GM12892 (cell line): ENCODE measurements at regions not wholly inside any gene's neighbourhood (a gene's known extent, or its start where the extent isn't known, plus 50 kb on each side); places are given as distances from the start of the nearest gene placed in this dataset.

Experiments
- POLR2A ChIP-seq: IDR thresholded peaks from 2 replicates; pipeline ENCODE4 v1.6.1; 2011; ENCODE audit warnings: low read depth, low read length, control low read depth
- POLR2AphosphoS5 ChIP-seq: IDR thresholded peaks from 2 replicates; pipeline ENCODE4 v1.6.1; 2011; ENCODE audit warnings: low read depth, low read length, control low read depth
- TAF1 ChIP-seq: IDR thresholded peaks from 2 replicates; pipeline ENCODE4 v1.6.1; 2011; ENCODE audit warnings: low read depth, mild to moderate bottlenecking, control low read depth, low read length, borderline replicate concordance

DNA sequence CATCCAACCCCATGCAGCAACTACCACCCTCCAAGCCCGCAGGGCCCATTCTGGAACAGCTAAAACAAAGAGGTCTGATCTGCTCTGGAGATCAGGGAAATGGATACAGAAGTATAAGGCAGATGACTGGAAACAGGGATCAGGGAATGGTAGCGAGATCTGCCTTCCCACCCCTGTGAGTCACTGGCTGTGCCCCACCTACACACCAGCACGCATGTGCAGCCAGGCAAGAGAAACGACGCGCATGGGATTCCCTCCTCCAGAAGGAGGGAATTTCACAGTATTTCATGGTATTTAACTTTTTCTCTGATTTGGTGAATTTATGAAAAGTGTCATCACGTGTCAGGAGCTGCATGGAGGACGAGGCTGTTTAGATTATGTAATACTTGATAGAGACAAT lies 116.7 kb downstream of the ARRDC4 start:
- TF ChIP-seq POLR2AphosphoS5 = no peak
- TF ChIP-seq POLR2A = no peak
- no peak for TF ChIP-seq TAF1
